OCI-LY7 (cell line): ENCODE measurements at regions not wholly inside any gene's neighbourhood (a gene's known extent, or its start where the extent isn't known, plus 50 kb on each side); places are given as distances from the start of the nearest gene placed in this dataset.
"Not testable (repeated sequence)": the region's sequence is repeated elsewhere in the genome, so short reads cannot be mapped to it uniquely, and the experiment has no call there.

ENCODE experiments used
- BruUV-seq: library from RNA; stranded (reverse); fragments of 400-500 nt; replicated peaks from 2 replicates; lab custom pipeline; 2021; lab: Mats Ljungman, UMichigan
- CTCF ChIA-PET: fragments of 300-600 bp; sonication (Branson Sonifier 250); formaldehyde crosslinking; loops from one replicate; lab custom pipeline; 2022; ENCODE audit warnings: antibody characterized with exemption; ENCODE audit not compliant: unreplicated experiment; lab: Charles Lee
- POLR2A ChIA-PET: fragments of 300-600 bp; sonication (Branson Sonifier 250); formaldehyde crosslinking; loops from one replicate; lab custom pipeline; 2022; ENCODE audit warnings: antibody characterized with exemption; lab: Charles Lee
- DNase-seq: peaks from one replicate; pipeline ENCODE4 v3.0.0-alpha.2; 2015; ENCODE audit warnings: low spot score
- H2AFZ ChIP-seq: fragments of 200-600 bp; sonication (generic), shearing (Covaris generic); 2 replicates; pipeline ENCODE4 v1.6.1; 2014; ENCODE audit warnings: mild to moderate bottlenecking, antibody characterized with exemption, low read length, moderate library complexity
- H3K27ac ChIP-seq: fragments of 200-600 bp; sonication (generic); 2 replicates; pipeline ENCODE4 v1.5.1; 2014; ENCODE audit warnings: mixed run types, low read depth, mild to moderate bottlenecking, moderate library complexity, low read length, inconsistent platforms; ENCODE audit not compliant: poor library complexity, severe bottlenecking
- H3K36me3 ChIP-seq: fragments of 200-600 bp; sonication (generic); 2 replicates; pipeline ENCODE4 v1.6.1; 2014; ENCODE audit warnings: mild to moderate bottlenecking, antibody characterized with exemption, low read length, moderate library complexity, mixed read lengths; ENCODE audit not compliant: insufficient read depth
- H3K4me1 ChIP-seq: fragments of 200-600 bp; sonication (generic); 2 replicates; pipeline ENCODE4 v1.5.1; 2014; ENCODE audit warnings: mild to moderate bottlenecking, low read length; ENCODE audit not compliant: insufficient read depth, poor library complexity, severe bottlenecking
- H3K4me2 ChIP-seq: fragments of 200-600 bp; sonication (generic); 2 replicates; pipeline ENCODE4 v1.6.1; 2014; ENCODE audit warnings: mild to moderate bottlenecking, low read length
- H3K4me3 ChIP-seq: fragments of 200-600 bp; sonication (generic); 2 replicates; pipeline ENCODE4 v1.5.1; 2014; ENCODE audit warnings: mild to moderate bottlenecking, low read depth, low read length; ENCODE audit not compliant: poor library complexity, severe bottlenecking
- H3K79me2 ChIP-seq: fragments of 200-600 bp; sonication (generic); 2 replicates; pipeline ENCODE4 v1.6.1; 2016; ENCODE audit warnings: low read depth, mild to moderate bottlenecking, low read length, moderate library complexity, mixed read lengths; ENCODE audit not compliant: insufficient read depth
- H3K9me2 ChIP-seq: fragments of 200-600 bp; sonication (generic); 2 replicates; pipeline ENCODE4 v1.6.1; 2016; ENCODE audit warnings: mild to moderate bottlenecking, low read length, mixed read lengths; ENCODE audit not compliant: insufficient read depth
- H3K9me3 ChIP-seq: fragments of 200-600 bp; sonication (generic); 2 replicates; pipeline ENCODE4 v1.6.1; 2014; ENCODE audit warnings: mild to moderate bottlenecking, mixed run types, low read length, mixed read lengths
- H4K20me1 ChIP-seq: fragments of 200-600 bp; sonication (generic); 2 replicates; pipeline ENCODE4 v1.6.1; 2014; ENCODE audit warnings: mild to moderate bottlenecking, antibody characterized with exemption, low read length, moderate library complexity, mixed read lengths; ENCODE audit not compliant: insufficient read depth
- CTCF ChIP-seq: fragments of 200-600 bp; sonication (generic); conservative IDR thresholded peaks from 2 replicates; pipeline ENCODE4 v1.5.1; 2014; ENCODE audit warnings: mild to moderate bottlenecking, antibody characterized with exemption, low read length, moderate library complexity, mixed read lengths
- EZH2phosphoT487 ChIP-seq: fragments of 200-600 bp; sonication (generic); IDR thresholded peaks from 2 replicates; pipeline ENCODE4 v1.6.1; 2018; ENCODE audit warnings: low read depth, borderline replicate concordance, mild to moderate bottlenecking, mixed run types, antibody characterized with exemption, low read length, moderate library complexity, mixed read lengths
- intact Hi-C: fragments of 100-400 bp; cut with micrococcal nuclease; formaldehyde crosslinking; loops from one replicate; pipeline ENCODE4 v1.10.0; 2022; ENCODE audit not compliant: unreplicated experiment

GRCh38 chr4:60729194-60729593, 470.9 kb upstream of the ADGRL3 start:
- no peaks in the 10 kb centered on the region for H3K9me2 ChIP-seq
- H3K4me1 ChIP-seq: no peaks in the 10 kb centered on the region
- H3K79me2 ChIP-seq: no peaks in the 10 kb centered on the region
- BruUV-seq: no TSS peak
- no peaks in the 10 kb centered on the region for H4K20me1 ChIP-seq
- ChIA-PET CTCF (no interaction called here), POLR2A (interaction anchor here (0.7 kb wide), 1 partner anchor 88 kb away, joined by 3 read pairs; no protein-coding TSS in a partner anchor)
- H3K4me3 ChIP-seq: no peak overlapping the region
- no peak for TF ChIP-seq EZH2phosphoT487
- no peak for TF ChIP-seq CTCF
- H3K4me2 ChIP-seq: no peak overlapping the region
- intact Hi-C loops: no loop called here
- no peak for DNase-seq
- H3K27ac ChIP-seq: no peak overlapping the region
- H3K36me3 ChIP-seq: no peaks in the 10 kb centered on the region
- H3K9me3 ChIP-seq: 0 out of 2 replicates have a peak, but pooled peaks cover 5% of the 10 kb centered on the region
- no peak overlapping the region for H2AFZ ChIP-seq

DNA sequence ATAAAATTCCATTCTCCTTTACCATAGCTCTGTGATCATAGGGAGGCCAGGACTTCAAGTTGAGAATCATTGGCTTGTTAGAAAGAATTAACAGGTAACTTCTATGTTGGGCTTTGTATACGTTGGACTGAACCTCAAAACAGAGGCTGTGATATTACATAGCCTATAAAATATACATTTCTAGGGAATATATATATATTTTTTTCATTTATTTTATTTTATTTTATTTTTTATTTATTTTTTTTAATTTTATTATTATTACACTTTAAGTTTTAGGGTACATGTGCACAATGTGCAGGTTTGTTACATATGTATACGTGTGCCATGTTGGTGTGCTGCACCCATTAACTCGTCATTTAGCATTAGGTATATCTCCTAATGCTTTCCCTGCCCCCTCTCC, 470.4 kb upstream of the ADGRL3 start:
- H3K4me3 ChIP-seq, BruUV-seq, intact Hi-C loops, DNase-seq, H3K36me3 ChIP-seq, H3K4me1 ChIP-seq, CTCF ChIA-PET, H3K27ac ChIP-seq, H3K79me2 ChIP-seq, H3K9me3 ChIP-seq, H4K20me1 ChIP-seq, H3K4me2 ChIP-seq, H2AFZ ChIP-seq, H3K9me2 ChIP-seq, POLR2A ChIA-PET: not testable (repeated sequence)

GRCh38 chr4:60737858-60738257, 462.3 kb upstream of the ADGRL3 start:
- ChIA-PET POLR2A (no interaction called here), CTCF (no interaction called here)
- H4K20me1 ChIP-seq: no peaks in the 10 kb centered on the region
- no TSS peak for BruUV-seq
- no peaks in the 10 kb centered on the region for H3K4me1 ChIP-seq
- intact Hi-C loops: no loop called here
- H3K79me2 ChIP-seq: no peaks in the 10 kb centered on the region
- no peaks in the 10 kb centered on the region for H3K9me2 ChIP-seq
- H2AFZ ChIP-seq: no peak overlapping the region
- H3K4me3 ChIP-seq: no peak overlapping the region
- 0 out of 2 replicates have a peak, but pooled peaks cover 4% of the 10 kb centered on the region for H3K9me3 ChIP-seq
- H3K36me3 ChIP-seq: no peaks in the 10 kb centered on the region
- no peak for TF ChIP-seq EZH2phosphoT487
- TF ChIP-seq CTCF: no peak
- H3K27ac ChIP-seq: no peak overlapping the region
- no peak overlapping the region for H3K4me2 ChIP-seq
- DNase-seq: no peak
